ENCODE measurements at regions not wholly inside any gene's neighbourhood (a gene's known extent, or its start where the extent isn't known, plus 50 kb on each side); places are given as distances from the start of the nearest gene placed in this dataset.

DNA sequence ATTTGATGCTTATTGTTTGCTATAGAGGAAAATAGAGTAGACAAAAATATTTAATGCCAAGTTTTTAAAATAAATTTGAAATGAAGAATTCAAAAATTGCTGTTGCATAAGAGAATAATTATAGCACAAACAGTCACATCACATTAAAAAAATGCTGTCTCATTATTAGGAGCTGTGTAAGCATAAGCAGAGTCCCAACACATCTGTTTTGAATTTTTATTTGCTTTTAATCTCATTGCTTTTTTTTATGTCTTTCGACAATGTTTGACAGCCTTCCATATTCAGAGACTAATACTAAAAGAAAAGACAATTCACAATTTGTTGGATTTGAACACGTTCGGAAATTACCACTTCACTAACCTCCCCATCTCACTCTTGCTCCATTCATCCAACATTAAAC lies 143.5 kb downstream of the TFPI2 start:
- in situ Hi-C loops (cut with HindIII; ENCODE audit: low pct_unique_long_range_greater_than_20kb, low sequenced_read_pairs): no loop called here
- intact Hi-C loops (cut with micrococcal nuclease; ENCODE audit: unreplicated experiment): no loop called here
- POLR2A ChIA-PET: no interaction called here
- Histone ChIP-seq H3K9me3 (ENCODE audit: control insufficient read depth, insufficient read depth, low read depth, low read length) (no peaks in the 10 kb centered on the region), H3K27me3 (ENCODE audit: control insufficient read depth, insufficient read depth, low read length) (no peaks in the 10 kb centered on the region), H3K4me1 (ENCODE audit: control insufficient read depth, insufficient read depth, low read length) (no peaks in the 10 kb centered on the region), H3K27ac (ENCODE audit: low read length) (no peak overlapping the region), H3K36me3 (ENCODE audit: control insufficient read depth, insufficient read depth, low read length) (no peaks in the 10 kb centered on the region), H3K4me3 (ENCODE audit: low read depth in 2 of 2, low read length in 2 of 2) (no peak overlapping the region)
- TF ChIP-seq POLR2AphosphoS5 (IDR thresholded peaks at IDR 0.05; ENCODE audit: low read depth, low read length) (no peak), SIN3A (IDR thresholded peaks at IDR 0.05; ENCODE audit: borderline replicate concordance, insufficient read depth, low read depth, low read length) (no peak), TCF7L2 (IDR thresholded peaks at IDR 0.05; ENCODE audit: low read depth, low read length) (no peak)
- TF ChIP-seq, protein P1, sequence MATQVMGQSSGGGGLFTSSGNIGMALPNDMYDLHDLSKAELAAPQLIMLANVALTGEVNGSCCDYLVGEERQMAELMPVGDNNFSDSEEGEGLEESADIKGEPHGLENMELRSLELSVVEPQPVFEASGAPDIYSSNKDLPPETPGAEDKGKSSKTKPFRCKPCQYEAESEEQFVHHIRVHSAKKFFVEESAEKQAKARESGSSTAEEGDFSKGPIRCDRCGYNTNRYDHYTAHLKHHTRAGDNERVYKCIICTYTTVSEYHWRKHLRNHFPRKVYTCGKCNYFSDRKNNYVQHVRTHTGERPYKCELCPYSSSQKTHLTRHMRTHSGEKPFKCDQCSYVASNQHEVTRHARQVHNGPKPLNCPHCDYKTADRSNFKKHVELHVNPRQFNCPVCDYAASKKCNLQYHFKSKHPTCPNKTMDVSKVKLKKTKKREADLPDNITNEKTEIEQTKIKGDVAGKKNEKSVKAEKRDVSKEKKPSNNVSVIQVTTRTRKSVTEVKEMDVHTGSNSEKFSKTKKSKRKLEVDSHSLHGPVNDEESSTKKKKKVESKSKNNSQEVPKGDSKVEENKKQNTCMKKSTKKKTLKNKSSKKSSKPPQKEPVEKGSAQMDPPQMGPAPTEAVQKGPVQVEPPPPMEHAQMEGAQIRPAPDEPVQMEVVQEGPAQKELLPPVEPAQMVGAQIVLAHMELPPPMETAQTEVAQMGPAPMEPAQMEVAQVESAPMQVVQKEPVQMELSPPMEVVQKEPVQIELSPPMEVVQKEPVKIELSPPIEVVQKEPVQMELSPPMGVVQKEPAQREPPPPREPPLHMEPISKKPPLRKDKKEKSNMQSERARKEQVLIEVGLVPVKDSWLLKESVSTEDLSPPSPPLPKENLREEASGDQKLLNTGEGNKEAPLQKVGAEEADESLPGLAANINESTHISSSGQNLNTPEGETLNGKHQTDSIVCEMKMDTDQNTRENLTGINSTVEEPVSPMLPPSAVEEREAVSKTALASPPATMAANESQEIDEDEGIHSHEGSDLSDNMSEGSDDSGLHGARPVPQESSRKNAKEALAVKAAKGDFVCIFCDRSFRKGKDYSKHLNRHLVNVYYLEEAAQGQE (IDR thresholded peaks at IDR 0.05; ENCODE audit: insufficient read depth in 1 of 2, low read depth in 2 of 2, low read length in 1 of 2): no peak
- CTCF ChIA-PET: no interaction called here
- no TSS peak for BruUV-seq (replicated peaks)
- DNase-seq (ENCODE audit: low read depth, low spot score): no peak
- ATAC-seq: no peak

- in situ Hi-C loops (cut with HindIII; ENCODE audit: low pct_unique_long_range_greater_than_20kb, low sequenced_read_pairs): no loop called here
Measured at GRCh38 chr7:93739424-93739823, 151.1 kb downstream of the TFPI2 start.

More at GRCh38 chr7:93739424-93739823, 151.1 kb downstream of the TFPI2 start:
- Histone ChIP-seq H3K27ac (ENCODE audit: low read length) (no peak overlapping the region), H3K27me3 (ENCODE audit: control insufficient read depth, insufficient read depth, low read length) (no peaks in the 10 kb centered on the region), H3K4me3 (ENCODE audit: low read depth in 2 of 2, low read length in 2 of 2) (no peak overlapping the region), H3K4me1 (ENCODE audit: control insufficient read depth, insufficient read depth, low read length) (no peaks in the 10 kb centered on the region), H3K36me3 (ENCODE audit: control insufficient read depth, insufficient read depth, low read length) (no peaks in the 10 kb centered on the region), H3K9me3 (ENCODE audit: control insufficient read depth, insufficient read depth, low read depth, low read length) (no peaks in the 10 kb centered on the region)
- no peak for TF ChIP-seq SIN3A (IDR thresholded peaks at IDR 0.05; ENCODE audit: borderline replicate concordance, insufficient read depth, low read depth, low read length)
- no peak for TF ChIP-seq POLR2AphosphoS5 (IDR thresholded peaks at IDR 0.05; ENCODE audit: low read depth, low read length)
- TF ChIP-seq TCF7L2 (IDR thresholded peaks at IDR 0.05; ENCODE audit: low read depth, low read length): no peak
- TF ChIP-seq, protein P2, sequence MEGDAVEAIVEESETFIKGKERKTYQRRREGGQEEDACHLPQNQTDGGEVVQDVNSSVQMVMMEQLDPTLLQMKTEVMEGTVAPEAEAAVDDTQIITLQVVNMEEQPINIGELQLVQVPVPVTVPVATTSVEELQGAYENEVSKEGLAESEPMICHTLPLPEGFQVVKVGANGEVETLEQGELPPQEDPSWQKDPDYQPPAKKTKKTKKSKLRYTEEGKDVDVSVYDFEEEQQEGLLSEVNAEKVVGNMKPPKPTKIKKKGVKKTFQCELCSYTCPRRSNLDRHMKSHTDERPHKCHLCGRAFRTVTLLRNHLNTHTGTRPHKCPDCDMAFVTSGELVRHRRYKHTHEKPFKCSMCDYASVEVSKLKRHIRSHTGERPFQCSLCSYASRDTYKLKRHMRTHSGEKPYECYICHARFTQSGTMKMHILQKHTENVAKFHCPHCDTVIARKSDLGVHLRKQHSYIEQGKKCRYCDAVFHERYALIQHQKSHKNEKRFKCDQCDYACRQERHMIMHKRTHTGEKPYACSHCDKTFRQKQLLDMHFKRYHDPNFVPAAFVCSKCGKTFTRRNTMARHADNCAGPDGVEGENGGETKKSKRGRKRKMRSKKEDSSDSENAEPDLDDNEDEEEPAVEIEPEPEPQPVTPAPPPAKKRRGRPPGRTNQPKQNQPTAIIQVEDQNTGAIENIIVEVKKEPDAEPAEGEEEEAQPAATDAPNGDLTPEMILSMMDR (IDR thresholded peaks at IDR 0.05): no peak
- TF ChIP-seq, protein P1 (IDR thresholded peaks at IDR 0.05; ENCODE audit: insufficient read depth in 1 of 2, low read depth in 2 of 2, low read length in 1 of 2): no peak
- DNase-seq (ENCODE audit: low read depth, low spot score): no peak
- CTCF ChIA-PET: no interaction called here
- intact Hi-C loops (cut with micrococcal nuclease; ENCODE audit: unreplicated experiment): no loop called here
- BruUV-seq (replicated peaks): no TSS peak
- POLR2A ChIA-PET: no interaction called here
- ATAC-seq: no peak
